HepG2 (cell line): ENCODE measurements at regions not wholly inside any gene's neighbourhood (a gene's known extent, or its start where the extent isn't known, plus 50 kb on each side); places are given as distances from the start of the nearest gene placed in this dataset.
A peak's percentile ranks its signal among the peaks of the same experiment; 100 is the strongest.

Source experiments
- ATAC-seq: fragments of 200-7000 bp; cut with Tn5 transposase; 3 replicates; pipeline ENCODE4 v1.9.1; 2020; ENCODE audit warnings: mild to moderate bottlenecking, moderate library complexity
- BruUV-seq: library from RNA; stranded (reverse); fragments of 400-500 nt; replicated peaks from 2 replicates; lab custom pipeline; 2021; lab: Mats Ljungman, UMichigan
- CTCF ChIA-PET: fragments of 300-600 bp; formaldehyde crosslinking; extraction: SDS; loops from one replicate; lab custom pipeline; 2021; ENCODE audit warnings: low total read pairs, inconsistent platforms, low intra/inter-chr PET ratio; lab: Yijun Ruan, JAX
- POLR2A ChIA-PET: fragments of 350-600 bp; sonication (Branson Sonifier 250); formaldehyde crosslinking; loops from one replicate; lab custom pipeline; 2020; ENCODE audit warnings: antibody characterized with exemption, inconsistent platforms; lab: Yijun Ruan, JAX
- DNase-seq: peaks from one replicate; pipeline ENCODE4 v3.0.0-alpha.2; 2015; ENCODE audit warnings: low spot score
- FAIRE-seq: peaks from 3 replicates; lab custom pipeline; 2011; peaks lifted over from hg19 to GRCh38; lab: Jason Lieb, UNC
- H2AFZ ChIP-seq: one replicate; pipeline ENCODE4 v1.6.1; 2011; ENCODE audit warnings: low read length, inconsistent platforms
- H3K27ac ChIP-seq: fragments of 300-600 bp; 3 replicates; pipeline ENCODE4 v1.8.0; 2011; ENCODE audit warnings: mixed run types, mild to moderate bottlenecking, mixed read lengths, low read length, inconsistent platforms; ENCODE audit not compliant: insufficient read depth; ENCODE audit errors: extremely low read length
- H3K27me3 ChIP-seq, 2 experiments: fragments of 200-600 bp in 1 of 2; 2 replicates in 1 of 2; 3 replicates in 1 of 2; pipeline versions ENCODE4 v1.6.0 to v1.8.0; 2011; ENCODE audit warnings: low read length in 2 of 2, mild to moderate bottlenecking in 2 of 2, moderate library complexity in 2 of 2, inconsistent platforms in 1 of 2; ENCODE audit not compliant: insufficient read depth in 2 of 2, control insufficient read depth in 1 of 2
- H3K36me3 ChIP-seq, 2 experiments: fragments of 200-600 bp in 1 of 2; replicated peaks in 1 of 2; 2 replicates in 1 of 2; 3 replicates in 1 of 2; pipeline versions ENCODE4 v1.5.1 to v1.8.0; 2011; ENCODE audit warnings: low read length in 2 of 2, inconsistent platforms in 1 of 2; ENCODE audit not compliant: insufficient read depth in 2 of 2, control insufficient read depth in 1 of 2
- H3K4me1 ChIP-seq: 2 replicates; pipeline ENCODE4 v1.5.1; 2012; ENCODE audit warnings: low read length, inconsistent platforms; ENCODE audit not compliant: insufficient read depth
- H3K4me2 ChIP-seq: 2 replicates; pipeline ENCODE4 v1.6.0; 2011; ENCODE audit warnings: low read depth, low read length, inconsistent platforms
- H3K4me3 ChIP-seq, 3 experiments: fragments of 200-600 bp in 1 of 3; sonication (generic), shearing (Covaris generic) in 1 of 3; replicated peaks in 1 of 3; 2 replicates each; pipeline ENCODE4 v1.5.1; 2011 to 2016; ENCODE audit warnings: low read length in 3 of 3, inconsistent platforms in 2 of 3, low read depth in 2 of 3, mild to moderate bottlenecking in 2 of 3, control low read depth in 1 of 3, mixed read lengths in 1 of 3; ENCODE audit not compliant: insufficient read depth in 1 of 3
- H3K79me2 ChIP-seq: one replicate; pipeline ENCODE4 v1.6.1; 2011; ENCODE audit warnings: low read length, inconsistent platforms; ENCODE audit not compliant: insufficient read depth
- H3K9ac ChIP-seq: 2 replicates; pipeline ENCODE4 v1.6.0; 2011; ENCODE audit warnings: mild to moderate bottlenecking, low read depth, low read length, inconsistent platforms; ENCODE audit not compliant: insufficient read depth
- H3K9me3 ChIP-seq: 2 replicates; pipeline ENCODE4 v1.5.1; 2012; ENCODE audit warnings: mild to moderate bottlenecking, low read length
- H4K20me1 ChIP-seq: 2 replicates; pipeline ENCODE4 v1.6.0; 2011; ENCODE audit warnings: inconsistent platforms, mild to moderate bottlenecking, low read length, moderate library complexity; ENCODE audit not compliant: insufficient read depth
- FOSL2 ChIP-seq: sonication (generic); formaldehyde crosslinking; IDR thresholded peaks from 2 replicates; pipeline ENCODE4 v1.4.0; 2020; ENCODE audit warnings: missing genetic modification reagents
- MEF2D ChIP-seq: sonication (generic); formaldehyde crosslinking; IDR thresholded peaks from 2 replicates; pipeline ENCODE4 v1.5.1; 2020; ENCODE audit warnings: mild to moderate bottlenecking, missing genetic modification reagents
- POLR2G ChIP-seq: fragments of 200-400 bp; formaldehyde crosslinking; IDR thresholded peaks from 2 replicates; pipeline ENCODE4 v1.6.1; 2018; ENCODE audit warnings: mild to moderate bottlenecking, low read depth, low read length, moderate library complexity
- RFX5 ChIP-seq: IDR thresholded peaks from 2 replicates; pipeline ENCODE4 v1.6.1; 2011; ENCODE audit warnings: low read depth, low read length, improper control_type of control experiment
- SNAPC5 ChIP-seq: sonication (generic); formaldehyde crosslinking; IDR thresholded peaks from 2 replicates; pipeline ENCODE4 v1.8.1; 2023; ENCODE audit warnings: mild to moderate bottlenecking, missing genetic modification reagents, borderline replicate concordance
- ZFP90 ChIP-seq: sonication (generic); formaldehyde crosslinking; IDR thresholded peaks from 2 replicates; pipeline ENCODE4 v1.8.0; 2022; ENCODE audit warnings: missing genetic modification reagents, mild to moderate bottlenecking, inconsistent platforms, borderline replicate concordance
- ZNF251 ChIP-seq: sonication (generic); formaldehyde crosslinking; IDR thresholded peaks from 2 replicates; pipeline ENCODE4 v1.9.0; 2021; ENCODE audit warnings: mild to moderate bottlenecking, missing genetic modification reagents
- ZNF329 ChIP-seq: sonication (generic); formaldehyde crosslinking; IDR thresholded peaks from 2 replicates; pipeline ENCODE4 v1.9.0; 2021; ENCODE audit warnings: low read depth, mild to moderate bottlenecking, missing genetic modification reagents
- WGBS: methylation state at CpG from one replicate; pipeline ENCODE4 v1.1.6; 2017; ENCODE audit warnings: low lambda C conversion rate; 5-methylcytosine and 5-hydroxymethylcytosine counted together
- in situ Hi-C: cut with HindIII; loops from 2 replicates; pipeline ENCODE4 v1.10.0; 2017; ENCODE audit warnings: low pct_unique_long_range_greater_than_20kb; ENCODE audit not compliant: extremely low pct_ligation_motif_present
- intact Hi-C: fragments of 100-400 bp; cut with micrococcal nuclease; formaldehyde crosslinking; loops from one replicate; pipeline ENCODE4 v1.10.0; 2022; ENCODE audit not compliant: unreplicated experiment
- TF ChIP-seq, protein P1 (sequence below): sonication (generic); formaldehyde crosslinking; IDR thresholded peaks from 2 replicates; pipeline ENCODE4 v1.4.0; 2020; ENCODE audit warnings: missing genetic modification reagents

DNA sequence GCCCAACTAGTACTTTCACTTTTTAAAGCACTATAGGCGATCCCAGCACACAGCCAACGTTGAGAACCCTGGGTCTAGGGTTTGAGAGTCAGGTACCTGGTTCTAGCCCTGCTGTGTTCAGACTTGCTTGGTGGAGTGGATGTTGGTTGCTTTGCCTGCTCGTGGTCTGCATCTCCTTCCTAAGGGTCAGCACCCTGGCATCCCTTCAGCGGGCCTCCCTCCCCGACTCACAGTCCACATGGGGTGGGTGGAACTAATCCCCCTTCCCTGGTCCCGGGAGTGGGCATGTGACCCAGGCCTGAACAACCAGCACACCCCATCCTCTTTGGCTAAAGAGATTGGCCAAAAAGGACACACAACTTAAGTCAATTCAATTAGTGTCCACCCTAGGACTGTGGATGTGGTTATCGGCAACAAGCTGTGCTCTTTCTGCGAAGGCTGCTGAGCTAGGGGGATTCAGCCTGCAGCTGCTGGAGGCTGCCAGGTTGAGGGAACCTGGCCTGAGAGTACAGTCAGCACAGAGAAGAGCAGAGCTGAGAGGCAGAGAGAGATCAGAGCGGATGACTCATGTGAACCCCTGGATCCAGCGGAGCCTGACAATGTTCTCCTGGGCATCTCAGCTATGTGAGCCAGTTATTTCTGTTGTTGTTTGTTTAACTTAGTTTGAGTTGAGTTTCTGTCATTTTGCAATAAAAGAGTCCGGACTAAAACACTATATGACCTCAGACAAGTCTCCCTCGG is 138.9 kb downstream of the ACTL8 start (continued):
- TF ChIP-seq POLR2G (no peak), ZNF251 (CRISPR knock-in tag) (no peak), ZFP90 (CRISPR knock-in tag) (no peak), ZNF329 (CRISPR knock-in tag) (peak; percentile 95), RFX5 (no peak), SNAPC5 (CRISPR knock-in tag) (no peak), MEF2D (no peak), FOSL2 (CRISPR knock-in tag) (peak; percentile 60)

GRCh38 chr1:17895401-17895800 is 140.3 kb downstream of the ACTL8 start:
- H3K9me3 ChIP-seq, result no peaks in the 10 kb centered on the region
- TF ChIP-seq, protein P1, sequence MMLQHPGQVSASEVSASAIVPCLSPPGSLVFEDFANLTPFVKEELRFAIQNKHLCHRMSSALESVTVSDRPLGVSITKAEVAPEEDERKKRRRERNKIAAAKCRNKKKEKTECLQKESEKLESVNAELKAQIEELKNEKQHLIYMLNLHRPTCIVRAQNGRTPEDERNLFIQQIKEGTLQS (CRISPR knock-in tag), result no peak
- TF ChIP-seq, all 625 proteins: peak for 0
- H4K20me1 ChIP-seq, result no peaks in the 10 kb centered on the region
- DNase-seq, result no peak
- CTCF ChIA-PET, result no interaction called here
- H3K4me3 ChIP-seq, result no peak overlapping the region
- H3K4me1 ChIP-seq, result no peaks in the 10 kb centered on the region
- no peak overlapping the region for H3K9ac ChIP-seq
- POLR2A ChIA-PET, result no interaction called here
- 20% methylated on average over 3 of the region's 4 CpGs for WGBS
- in situ Hi-C loops, result no loop called here
- no TSS peak for BruUV-seq
- no peak overlapping the region for H2AFZ ChIP-seq
- peaks cover 3 to 28% of the 10 kb centered on the region in 2 experiments; a peak in 2 of 5 replicates for H3K27me3 ChIP-seq
- ATAC-seq, result no peak
- no peaks in the 10 kb centered on the region for H3K36me3 ChIP-seq
- FAIRE-seq, result no peak
- no peak overlapping the region for H3K27ac ChIP-seq
- H3K4me2 ChIP-seq, result no peak overlapping the region
- intact Hi-C loops, result no loop called here
- no peaks in the 10 kb centered on the region for H3K79me2 ChIP-seq
